Erythroblast (primary cell): ENCODE measurements at regions not wholly inside any gene's neighbourhood (a gene's known extent, or its start where the extent isn't known, plus 50 kb on each side); places are given as distances from the start of the nearest gene placed in this dataset.
"Not testable (repeated sequence)": the region's sequence is repeated elsewhere in the genome, so short reads cannot be mapped to it uniquely, and the experiment has no call there.

Experiments used
- GATA1 ChIP-seq: IDR thresholded peaks from 2 replicates; pipeline ENCODE4 v1.6.1; 2011; ENCODE audit warnings: low read depth, mild to moderate bottlenecking, control low read depth, low read length, moderate library complexity
- POLR2A ChIP-seq: IDR thresholded peaks from 2 replicates; pipeline ENCODE4 v1.6.1; 2011; ENCODE audit warnings: mild to moderate bottlenecking, low read length

GRCh38 chr16:16601239-16601638 is 222.3 kb downstream of the NPIPA7 start:
- not testable (repeated sequence) for TF ChIP-seq POLR2A, GATA1
